ENCODE measurements at regions not wholly inside any gene's neighbourhood (a gene's known extent, or its start where the extent isn't known, plus 50 kb on each side); places are given as distances from the start of the nearest gene placed in this dataset.

- 85% methylated on average over 5 of the region's 5 CpGs for WGBS (ENCODE audit: low lambda C conversion rate, missing lambda C conversion rate)
- no peaks in the 10 kb centered on the region for H3K9me2 ChIP-seq (replicated peaks; ENCODE audit: insufficient read depth)
- no peak overlapping the region for H3K4me2 ChIP-seq
- H3K9me3 ChIP-seq (ENCODE audit: low read depth), result no peaks in the 10 kb centered on the region
- DNase-seq (ENCODE audit: low spot score), result no peak
- H3K4me1 ChIP-seq (ENCODE audit: insufficient read depth), result no peaks in the 10 kb centered on the region
- no peak overlapping the region for H3K4me3 ChIP-seq
- H3K27me3 ChIP-seq, result no peaks in the 10 kb centered on the region
- H3K36me3 ChIP-seq (replicated peaks; ENCODE audit: insufficient read depth, low read depth), result no peaks in the 10 kb centered on the region
- H3K27ac ChIP-seq, result no peak overlapping the region
- no peak for TF ChIP-seq CTCF (IDR thresholded peaks at IDR 0.05; ENCODE audit: poor library complexity)
- H2AFZ ChIP-seq, result no peak overlapping the region
- no peaks in the 10 kb centered on the region for H3K79me2 ChIP-seq
- no peaks in the 10 kb centered on the region for H4K20me1 ChIP-seq (ENCODE audit: insufficient read depth, poor library complexity, severe bottlenecking)
Observed at GRCh38 chr13:42393573-42394360, 121.8 kb downstream of the AKAP11 start.

- no peak overlapping the region for H2AFZ ChIP-seq
- H3K4me3 ChIP-seq, result no peak overlapping the region
- H3K9me2 ChIP-seq (replicated peaks; ENCODE audit: insufficient read depth), result no peaks in the 10 kb centered on the region
- no peaks in the 10 kb centered on the region for H3K79me2 ChIP-seq
- no peak overlapping the region for H3K4me2 ChIP-seq
- 80% methylated on average over 4 of the region's 4 CpGs for WGBS (ENCODE audit: low lambda C conversion rate, missing lambda C conversion rate)
- H3K27me3 ChIP-seq, result no peaks in the 10 kb centered on the region
- H3K4me1 ChIP-seq (ENCODE audit: insufficient read depth), result no peaks in the 10 kb centered on the region
- TF ChIP-seq EZH2phosphoT487 (IDR thresholded peaks at IDR 0.05; ENCODE audit: low read depth, severe bottlenecking, unreplicated experiment) (no peak), CTCF (IDR thresholded peaks at IDR 0.05; ENCODE audit: poor library complexity) (no peak), EZH2 (IDR thresholded peaks at IDR 0.05; ENCODE audit: borderline replicate concordance) (no peak)
- H3K27ac ChIP-seq, result no peak overlapping the region
- H3K9me3 ChIP-seq (ENCODE audit: low read depth), result no peaks in the 10 kb centered on the region
- no peaks in the 10 kb centered on the region for H4K20me1 ChIP-seq (ENCODE audit: insufficient read depth, poor library complexity, severe bottlenecking)
- H3K36me3 ChIP-seq (replicated peaks; ENCODE audit: insufficient read depth, low read depth), result no peaks in the 10 kb centered on the region
- DNase-seq (ENCODE audit: low spot score), result no peak
Observed at GRCh38 chr13:42394361-42394708, 122.4 kb downstream of the AKAP11 start.

- Histone ChIP-seq H4K20me1 (ENCODE audit: insufficient read depth, poor library complexity, severe bottlenecking) (no peaks in the 10 kb centered on the region), H3K4me2 (no peak overlapping the region), H2AFZ (no peak overlapping the region), H3K79me2 (no peaks in the 10 kb centered on the region), H3K27me3 (no peaks in the 10 kb centered on the region), H3K27ac (no peak overlapping the region), H3K9me2 (replicated peaks; ENCODE audit: insufficient read depth) (no peaks in the 10 kb centered on the region), H3K9me3 (ENCODE audit: low read depth) (no peaks in the 10 kb centered on the region), H3K36me3 (replicated peaks; ENCODE audit: insufficient read depth, low read depth) (no peaks in the 10 kb centered on the region), H3K4me3 (no peak overlapping the region), H3K4me1 (ENCODE audit: insufficient read depth) (no peaks in the 10 kb centered on the region)
- no peak for TF ChIP-seq CTCF (IDR thresholded peaks at IDR 0.05; ENCODE audit: poor library complexity)
- no peak for TF ChIP-seq EZH2 (IDR thresholded peaks at IDR 0.05; ENCODE audit: borderline replicate concordance)
- no peak for TF ChIP-seq EZH2phosphoT487 (IDR thresholded peaks at IDR 0.05; ENCODE audit: low read depth, severe bottlenecking, unreplicated experiment)
- no peak for DNase-seq (ENCODE audit: low spot score)
- 92% methylated on average over 2 of the region's 2 CpGs for WGBS (ENCODE audit: low lambda C conversion rate, missing lambda C conversion rate)
Observed at GRCh38 chr13:42394711-42395085, 122.7 kb downstream of the AKAP11 start.

Data from hepatocyte (in vitro differentiated cells).